Hematopoietic multipotent progenitor cell (in vitro differentiated cells): ENCODE measurements at regions not wholly inside any gene's neighbourhood (a gene's known extent, or its start where the extent isn't known, plus 50 kb on each side); places are given as distances from the start of the nearest gene placed in this dataset.

Experiments used
- DNase-seq, 3 donors: peaks; one replicate each; pipeline ENCODE4 v3.0.0-alpha.2; 2011 to 2015; ENCODE audit warnings: low read depth in 2 of 3, low spot score in 2 of 3

DNA sequence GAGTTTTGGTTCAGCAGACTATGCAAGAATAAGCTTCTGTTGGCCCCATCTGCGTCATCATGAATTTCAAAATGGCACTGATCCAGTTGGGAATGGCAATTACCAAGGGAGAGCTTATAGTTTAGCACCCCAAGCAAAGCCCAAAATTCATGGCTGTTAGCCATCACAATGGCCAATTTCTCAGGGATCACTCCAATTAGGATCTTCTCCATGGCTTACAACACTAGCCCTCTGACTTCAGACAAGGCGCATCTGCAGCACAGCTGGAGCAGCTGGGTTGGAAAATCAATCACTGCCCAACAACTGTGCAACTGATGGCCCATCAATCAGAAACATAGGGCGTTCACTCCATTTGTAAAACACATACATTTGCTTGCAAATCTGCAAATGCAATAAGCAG, 273.6 kb downstream of the SRBD1 start:
- no peak for DNase-seq

- DNase-seq, result no peak
Measured at GRCh38 chr2:45334205-45334604, 276.9 kb downstream of the SRBD1 start.

GRCh38 chr2:45332567-45332966, 278.5 kb downstream of the SRBD1 start:
- DNase-seq, result no peak

- DNase-seq, result peak in 1 of 3 donors; percentile 10
Measured at GRCh38 chr2:45332094-45332493, 279.0 kb downstream of the SRBD1 start.

DNA sequence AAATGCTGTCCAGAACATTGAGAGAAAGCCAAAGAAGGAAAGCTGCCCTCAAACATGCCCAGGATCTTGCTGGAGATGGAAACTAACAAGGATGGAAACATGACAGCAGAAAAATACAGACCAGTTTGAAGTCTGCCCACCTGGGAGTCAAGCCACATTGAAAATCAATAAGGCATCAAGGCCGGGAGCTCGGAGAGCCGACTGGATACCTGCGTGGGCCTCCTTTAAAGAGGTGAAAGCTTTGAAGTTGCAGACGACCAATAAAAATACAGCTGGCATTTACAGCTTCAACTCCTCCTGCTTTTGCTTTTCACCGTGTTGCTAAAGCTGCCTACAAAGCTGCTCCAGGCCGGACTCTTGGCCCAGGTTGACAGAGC, 279.7 kb downstream of the SRBD1 start:
- DNase-seq, result no peak

DNA sequence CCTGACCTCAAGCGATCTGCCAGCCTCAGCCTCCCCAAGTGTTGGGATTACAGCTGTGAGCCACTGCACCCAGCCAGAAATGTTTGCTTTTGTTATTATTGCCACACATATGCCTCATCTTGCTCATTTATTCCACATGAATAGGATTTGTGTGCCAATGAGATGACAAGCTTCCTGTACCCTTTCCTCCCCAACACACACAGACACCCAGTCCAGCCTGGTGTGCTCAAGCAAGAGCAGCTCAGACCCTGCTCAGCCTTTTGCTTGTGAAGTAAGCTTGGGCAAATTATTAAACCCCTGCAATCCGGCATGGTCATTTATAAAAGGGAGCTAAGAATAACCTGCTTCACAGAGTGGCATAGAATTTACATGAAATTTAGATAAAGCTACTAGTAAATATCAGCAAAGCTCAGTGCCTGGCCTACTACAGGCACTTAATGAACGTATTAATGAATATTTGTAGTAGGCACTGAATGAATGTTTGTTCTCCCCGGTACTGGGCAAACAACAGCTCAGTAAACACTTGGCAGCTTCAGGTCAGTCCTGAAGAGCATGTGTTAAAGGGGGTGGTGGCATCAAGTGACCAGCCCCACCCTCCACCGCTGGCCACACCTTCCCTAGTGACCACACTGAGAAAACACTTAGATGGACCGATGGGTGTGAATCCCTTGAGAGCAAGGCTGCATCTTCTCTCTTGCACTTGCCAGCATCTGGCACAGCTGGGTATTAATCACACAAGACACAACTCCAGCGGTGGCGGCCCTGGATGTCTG, 280.2 kb downstream of the SRBD1 start:
- DNase-seq, result no peak

GRCh38 chr2:45330108-45330507, 281.0 kb downstream of the SRBD1 start:
- no peak for DNase-seq

DNA sequence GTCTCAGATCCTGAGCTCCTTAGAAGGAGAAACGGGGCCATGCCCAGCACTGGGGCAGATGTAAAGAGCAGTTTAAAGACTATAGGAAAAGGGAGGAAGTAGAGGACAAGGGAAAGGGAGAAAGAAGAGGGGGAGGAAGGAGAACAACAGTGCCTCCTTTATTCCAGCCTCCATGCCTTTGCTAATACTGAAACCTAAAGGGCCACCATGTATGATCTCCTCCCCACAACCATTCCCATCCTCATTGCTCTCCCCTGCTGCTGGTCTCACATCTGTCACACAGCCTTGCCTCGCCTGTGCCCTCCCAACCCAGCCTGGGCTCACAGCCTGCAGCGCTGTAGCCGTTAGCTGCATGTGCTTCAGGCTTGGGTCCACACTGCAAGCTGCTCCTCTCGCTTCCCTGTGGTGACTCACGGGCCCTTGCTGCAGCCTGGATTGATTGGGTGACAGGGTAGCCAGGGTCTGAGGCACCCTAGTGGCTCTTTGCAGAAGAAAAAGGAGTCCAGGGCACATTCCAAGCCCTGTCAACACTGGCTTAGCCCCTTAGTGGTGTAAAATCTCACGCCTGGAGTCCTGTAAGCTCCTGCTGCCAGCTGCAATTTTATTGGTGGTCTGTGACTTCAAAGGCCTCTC, 281.9 kb downstream of the SRBD1 start:
- DNase-seq, result no peak

DNA sequence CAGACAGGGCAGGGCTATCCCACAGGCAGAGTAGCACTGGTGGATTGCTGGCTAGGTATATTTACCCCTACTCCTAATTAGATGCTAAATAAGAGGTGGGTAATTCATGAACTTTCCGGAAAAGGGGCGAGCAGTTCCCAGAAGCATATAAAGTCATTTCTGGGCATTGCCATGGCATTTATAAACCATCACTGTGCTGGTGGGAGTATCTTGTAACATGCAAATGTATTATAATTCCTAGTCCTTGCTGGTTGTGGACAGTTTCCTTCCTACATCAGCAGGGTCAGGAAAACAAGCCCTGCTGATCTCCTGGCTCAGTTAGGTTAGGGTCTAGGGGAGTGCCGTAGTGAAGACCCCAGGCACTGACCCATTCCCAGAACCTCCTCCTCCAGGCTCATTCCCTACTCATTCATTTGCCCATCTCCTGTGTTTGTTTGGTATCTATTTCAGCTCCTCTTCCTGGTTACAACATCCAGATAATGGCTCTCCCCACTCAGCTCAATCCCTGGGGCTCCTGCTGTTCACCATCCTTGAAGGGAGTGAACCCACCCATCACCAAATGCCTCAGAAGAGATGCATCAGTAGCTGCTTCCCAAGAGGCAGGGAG, 282.7 kb downstream of the SRBD1 start:
- DNase-seq, result no peak

- DNase-seq, result no peak
Measured at GRCh38 chr2:45323344-45323743, 287.7 kb downstream of the SRBD1 start.

DNA sequence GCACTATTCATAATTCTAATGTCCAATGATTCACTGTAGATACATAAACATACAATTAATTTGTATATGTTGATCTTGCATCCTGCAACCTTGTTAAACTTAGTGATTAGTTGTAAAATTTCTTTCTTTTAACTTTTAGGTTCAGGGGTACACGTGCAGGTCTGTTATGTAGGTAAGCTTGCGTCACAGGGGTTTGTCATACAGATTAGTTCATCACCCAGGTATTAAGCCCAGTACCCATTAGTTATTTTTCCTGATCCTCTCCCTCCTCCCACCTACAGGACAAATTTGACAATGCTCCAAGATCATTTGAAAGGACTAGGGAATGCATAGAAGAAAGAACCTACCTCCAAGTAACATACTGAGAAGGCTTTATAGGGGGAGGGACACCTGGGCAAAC, 290.1 kb downstream of the SRBD1 start:
- no peak for DNase-seq

GRCh38 chr2:45319683-45320455, 291.2 kb downstream of the SRBD1 start:
- no peak for DNase-seq

DNA sequence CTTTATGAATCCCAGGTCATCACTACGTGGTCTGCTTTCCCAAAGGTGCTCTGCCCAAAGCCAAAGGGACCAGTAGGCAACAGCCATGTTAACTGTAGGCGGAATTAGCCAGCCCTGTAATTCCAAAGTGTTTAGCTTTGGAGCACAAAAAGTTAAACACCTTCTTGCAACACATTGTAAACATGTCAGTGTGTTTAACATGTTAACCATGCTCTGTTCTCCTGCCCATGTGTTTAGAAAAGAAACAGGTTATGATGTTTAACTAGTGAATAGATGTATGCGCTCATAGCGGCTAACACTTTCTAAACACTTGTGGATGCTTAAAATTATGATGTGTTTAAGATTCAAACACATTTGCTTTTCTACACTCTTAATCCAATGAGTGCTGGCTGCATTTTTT, 292.4 kb downstream of the SRBD1 start:
- DNase-seq, result no peak

GRCh38 chr2:45316576-45317338, 294.3 kb downstream of the SRBD1 start:
- no peak for DNase-seq

DNA sequence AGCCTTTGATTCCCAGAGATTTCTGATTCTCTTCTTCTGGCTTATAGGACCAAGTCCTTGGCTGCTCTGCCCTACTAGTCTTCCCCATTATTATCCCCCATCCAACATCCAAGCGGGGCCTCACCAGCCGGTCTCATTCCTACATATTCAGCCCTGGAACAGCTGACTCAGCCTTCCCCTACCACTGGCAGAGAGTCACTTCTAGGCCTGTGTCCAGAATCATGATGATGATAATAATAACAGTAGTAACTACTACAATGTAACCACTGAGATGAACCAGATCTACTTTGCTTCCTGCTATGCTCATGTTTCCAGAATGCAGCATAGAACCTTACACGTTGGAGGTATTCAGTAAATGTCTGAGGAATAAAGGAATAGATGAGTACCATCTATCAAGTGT, 295.2 kb downstream of the SRBD1 start:
- no peak for DNase-seq

DNA sequence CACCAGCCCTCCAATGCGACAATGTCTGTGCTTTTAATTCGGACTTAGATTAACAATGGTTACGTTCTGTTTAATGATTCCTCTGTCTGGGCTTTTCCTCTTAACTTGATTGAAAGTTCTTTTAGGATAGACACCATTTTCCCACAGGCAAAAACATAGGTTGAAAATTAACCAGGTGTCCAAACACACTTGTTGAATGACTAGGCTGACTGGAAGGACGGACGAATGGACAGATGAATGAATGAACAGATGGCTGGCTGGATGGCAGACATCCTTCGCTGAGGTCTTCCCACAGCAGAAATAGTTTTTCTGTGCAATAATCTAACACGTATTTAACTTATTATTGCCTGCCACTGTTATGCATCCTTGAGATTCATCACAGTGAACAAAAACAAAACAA, 298.8 kb downstream of the SRBD1 start:
- no peak for DNase-seq

- no peak for DNase-seq
Measured at GRCh38 chr2:45311559-45311958, 299.5 kb downstream of the SRBD1 start.

DNA sequence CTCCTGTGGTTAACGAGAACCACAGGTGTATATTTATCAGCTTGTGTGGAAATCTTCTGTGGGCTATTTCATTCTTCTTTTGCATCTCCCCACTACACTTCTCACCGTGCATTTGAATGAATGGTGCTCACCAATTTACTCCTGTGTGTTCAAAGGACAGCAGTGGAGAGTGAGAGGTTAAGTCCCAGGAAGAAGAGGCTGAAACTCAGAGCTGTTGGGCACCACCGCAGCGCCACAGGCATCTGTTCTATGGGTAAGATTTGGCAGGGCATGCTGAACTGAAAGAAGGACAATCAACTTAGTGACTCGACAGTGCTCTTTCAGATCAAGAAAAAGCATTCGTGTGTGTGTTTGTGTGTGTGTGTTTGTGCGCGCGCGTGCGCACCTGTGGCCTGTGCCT, 297.9 kb upstream of the SIX2 start:
- DNase-seq, result no peak

GRCh38 chr2:45305599-45305998, 296.3 kb upstream of the SIX2 start:
- DNase-seq, result no peak

DNA sequence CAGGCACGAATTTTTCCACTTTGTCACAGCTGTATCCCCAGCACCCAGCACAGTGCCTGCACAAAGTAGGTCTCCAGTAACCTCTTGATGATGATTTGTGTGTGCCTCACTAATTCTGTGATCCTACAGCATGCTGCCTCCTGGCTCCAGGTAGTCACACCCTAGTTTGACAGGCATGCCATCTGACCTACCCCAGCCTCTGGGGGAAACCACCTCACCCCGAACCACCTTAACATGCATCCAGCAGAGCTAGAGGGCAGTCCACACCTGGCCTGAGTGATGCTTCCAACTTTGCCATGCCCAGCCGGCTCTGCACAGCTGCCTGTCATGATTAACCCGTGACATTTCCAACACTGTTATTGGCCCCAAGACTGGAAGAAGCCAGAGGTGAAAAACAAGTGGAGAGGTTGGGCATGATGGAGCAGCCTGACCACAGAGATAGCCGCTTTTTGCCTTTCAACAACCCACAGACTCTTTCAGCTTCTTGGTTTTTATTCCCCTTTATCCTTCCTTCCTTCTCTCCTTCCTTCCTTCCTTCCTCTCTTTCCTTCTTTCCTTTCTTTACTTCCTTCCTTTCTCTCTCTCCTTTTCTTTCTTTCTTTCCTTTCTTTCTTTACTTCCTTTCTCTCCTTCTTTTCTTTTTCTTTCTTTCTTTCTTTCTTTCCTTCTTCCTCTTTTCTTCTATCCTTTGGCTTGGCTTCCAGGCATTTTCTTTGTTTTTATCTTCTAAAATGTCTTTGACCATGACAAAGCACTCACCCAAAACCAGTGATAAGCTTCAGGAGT, 294.4 kb upstream of the SIX2 start:
- DNase-seq, result no peak
